Right lobe of liver (tissue), 4 donors: ENCODE measurements at regions not wholly inside any gene's neighbourhood (a gene's known extent, or its start where the extent isn't known, plus 50 kb on each side); places are given as distances from the start of the nearest gene placed in this dataset.

Source experiments
- POLR2A ChIP-seq: fragments of 450-650 bp; IDR thresholded peaks from one replicate; pipeline ENCODE4 v1.6.1; 2017; ENCODE audit warnings: antibody characterized with exemption, mild to moderate bottlenecking
- TF ChIP-seq, protein P1 (sequence below), 4 donors: fragments of 200-600 bp in 3 of 4; fragments of 450-650 bp in 1 of 4; IDR thresholded peaks; one replicate each; pipeline versions ENCODE4 v1.5.1 to v1.8.0; 2016 to 2022; ENCODE audit warnings: antibody characterized with exemption in 4 of 4, mild to moderate bottlenecking in 2 of 4
- donor health status: DM: no; HTN: no; CAD: no.
- donor health status: DM: no; HTN: no; CAD: no.
- donor health status: DM: no; HTN: yes; CAD: no.

DNA sequence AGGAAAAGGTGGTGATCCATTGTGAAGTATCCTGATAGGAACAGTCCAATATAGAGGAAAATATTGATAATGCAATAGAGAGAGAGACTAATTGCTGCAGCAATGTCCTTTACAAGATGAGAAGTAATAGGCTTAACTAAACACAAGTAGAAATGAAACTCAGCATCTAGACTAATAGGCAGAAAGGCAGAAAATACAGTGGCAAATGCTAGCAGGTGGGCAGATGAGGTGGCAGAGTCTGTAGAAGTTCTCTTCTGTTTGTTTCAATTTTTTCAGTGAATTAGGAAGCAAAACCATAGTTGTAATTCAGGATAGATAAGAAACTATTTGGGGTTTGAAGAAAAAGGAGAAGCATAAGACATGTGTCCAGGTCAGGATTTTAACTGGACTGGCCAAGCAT, 236.7 kb upstream of the HS3ST5 start:
- TF ChIP-seq, protein P1, sequence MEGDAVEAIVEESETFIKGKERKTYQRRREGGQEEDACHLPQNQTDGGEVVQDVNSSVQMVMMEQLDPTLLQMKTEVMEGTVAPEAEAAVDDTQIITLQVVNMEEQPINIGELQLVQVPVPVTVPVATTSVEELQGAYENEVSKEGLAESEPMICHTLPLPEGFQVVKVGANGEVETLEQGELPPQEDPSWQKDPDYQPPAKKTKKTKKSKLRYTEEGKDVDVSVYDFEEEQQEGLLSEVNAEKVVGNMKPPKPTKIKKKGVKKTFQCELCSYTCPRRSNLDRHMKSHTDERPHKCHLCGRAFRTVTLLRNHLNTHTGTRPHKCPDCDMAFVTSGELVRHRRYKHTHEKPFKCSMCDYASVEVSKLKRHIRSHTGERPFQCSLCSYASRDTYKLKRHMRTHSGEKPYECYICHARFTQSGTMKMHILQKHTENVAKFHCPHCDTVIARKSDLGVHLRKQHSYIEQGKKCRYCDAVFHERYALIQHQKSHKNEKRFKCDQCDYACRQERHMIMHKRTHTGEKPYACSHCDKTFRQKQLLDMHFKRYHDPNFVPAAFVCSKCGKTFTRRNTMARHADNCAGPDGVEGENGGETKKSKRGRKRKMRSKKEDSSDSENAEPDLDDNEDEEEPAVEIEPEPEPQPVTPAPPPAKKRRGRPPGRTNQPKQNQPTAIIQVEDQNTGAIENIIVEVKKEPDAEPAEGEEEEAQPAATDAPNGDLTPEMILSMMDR (IDR thresholded peaks at IDR 0.05) = no peak
- no peak for TF ChIP-seq POLR2A
